Activated T-helper 1 cell treated with anti-CD3 and anti-CD28 coated beads, Interleukin-12 subunit alpha, Interleukin-12 subunit beta, Interleukin-2, Interleukin-4 antibody, amounts not matched to agents 30 ng/mL and 10 ng/mL and 1 ng/mL, durations not matched to agents 14 hours and 24 hours and 36 hours (primary cell): ENCODE measurements at regions not wholly inside any gene's neighbourhood (a gene's known extent, or its start where the extent isn't known, plus 50 kb on each side); places are given as distances from the start of the nearest gene placed in this dataset.

ENCODE experiments used
- DNase-seq: peaks from one replicate; pipeline ENCODE4 v3.0.0; 2021; ENCODE audit warnings: low spot score
- H3K27ac Mint-ChIP-seq: one replicate; pipeline ENCODE4 v1.8.0; 2021; ENCODE audit warnings: mild to moderate bottlenecking, mixed read lengths
- H3K27me3 Mint-ChIP-seq: one replicate; pipeline ENCODE4 v1.8.0; 2022; ENCODE audit warnings: mild to moderate bottlenecking, moderate library complexity, mixed read lengths; ENCODE audit not compliant: insufficient read depth
- H3K36me3 Mint-ChIP-seq: one replicate; pipeline ENCODE4 v1.8.0; 2021; ENCODE audit warnings: low read depth, mixed read lengths
- H3K4me1 Mint-ChIP-seq: one replicate; pipeline ENCODE4 v1.8.0; 2021; ENCODE audit warnings: low read depth, mixed read lengths
- H3K4me3 Mint-ChIP-seq: one replicate; pipeline ENCODE4 v1.8.0; 2021; ENCODE audit warnings: mild to moderate bottlenecking, moderate library complexity, mixed read lengths
- H3K9me3 Mint-ChIP-seq: one replicate; pipeline ENCODE4 v1.8.0; 2021; ENCODE audit warnings: mixed read lengths
- intact Hi-C: fragments of 100-400 bp; cut with micrococcal nuclease; formaldehyde crosslinking; loops from one replicate; pipeline ENCODE4 v1.15.1; 2024

- H3K27ac Mint-ChIP-seq: no peak overlapping the region
- DNase-seq: no peak
- no peak overlapping the region for H3K4me3 Mint-ChIP-seq
- no peaks in the 10 kb centered on the region for H3K27me3 Mint-ChIP-seq
- H3K9me3 Mint-ChIP-seq: no peaks in the 10 kb centered on the region
- no peaks in the 10 kb centered on the region for H3K36me3 Mint-ChIP-seq
- no peaks in the 10 kb centered on the region for H3K4me1 Mint-ChIP-seq
- intact Hi-C loops: no loop called here
Observed at GRCh38 chr1:188406636-188407035, 1577.9 kb downstream of the PLA2G4A start.

DNA sequence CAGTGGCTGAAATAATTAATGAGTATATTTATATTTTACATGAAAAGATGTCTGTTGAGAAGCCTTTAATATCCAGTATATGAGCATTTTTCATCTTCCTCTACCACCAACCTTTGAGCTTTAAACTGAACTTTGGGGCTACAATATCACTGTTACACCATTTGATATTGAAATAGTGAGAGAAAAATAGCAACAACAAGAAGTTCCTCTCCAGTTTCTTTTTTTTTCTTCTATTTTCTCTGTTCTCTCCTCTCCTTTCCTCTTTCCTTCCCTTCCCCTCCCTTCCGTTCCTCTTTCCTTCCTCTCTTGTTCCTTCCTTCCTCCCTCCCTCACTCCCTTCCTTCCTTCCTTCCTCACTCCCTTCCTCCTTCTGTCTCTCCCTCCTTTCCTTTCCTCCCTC, 1591.4 kb downstream of the PLA2G4A start:
- H3K4me1 Mint-ChIP-seq: no peaks in the 10 kb centered on the region
- H3K27ac Mint-ChIP-seq: no peak overlapping the region
- H3K4me3 Mint-ChIP-seq: no peak overlapping the region
- no peak for DNase-seq
- no peaks in the 10 kb centered on the region for H3K9me3 Mint-ChIP-seq
- H3K27me3 Mint-ChIP-seq: no peaks in the 10 kb centered on the region
- intact Hi-C loops: no loop called here
- H3K36me3 Mint-ChIP-seq: no peaks in the 10 kb centered on the region

GRCh38 chr1:188423073-188423472, 1594.3 kb downstream of the PLA2G4A start:
- no peak for DNase-seq
- no peak overlapping the region for H3K27ac Mint-ChIP-seq
- no peaks in the 10 kb centered on the region for H3K36me3 Mint-ChIP-seq
- H3K27me3 Mint-ChIP-seq: no peaks in the 10 kb centered on the region
- no peaks in the 10 kb centered on the region for H3K4me1 Mint-ChIP-seq
- H3K4me3 Mint-ChIP-seq: no peak overlapping the region
- intact Hi-C loops: no loop called here
- no peaks in the 10 kb centered on the region for H3K9me3 Mint-ChIP-seq

DNA sequence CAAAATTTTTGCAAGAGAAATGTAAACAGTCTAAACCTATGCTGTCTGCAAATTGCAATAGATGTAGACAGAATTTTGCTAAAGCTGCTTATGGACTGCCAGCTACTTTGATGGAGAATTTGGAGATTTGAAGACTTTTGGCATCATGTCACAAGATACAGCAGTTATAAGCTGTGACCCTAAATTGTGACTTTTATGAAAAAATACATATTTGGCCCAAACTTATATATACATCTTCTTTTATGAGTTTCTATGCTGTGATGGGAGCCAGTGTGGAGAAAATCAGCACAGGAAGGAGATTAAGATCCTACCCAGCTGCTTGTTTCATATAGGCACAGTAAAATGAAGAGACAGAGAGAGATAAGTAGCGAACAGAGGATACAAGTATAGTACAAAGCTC, 1595.4 kb downstream of the PLA2G4A start:
- DNase-seq: no peak
- H3K9me3 Mint-ChIP-seq: no peaks in the 10 kb centered on the region
- intact Hi-C loops: no loop called here
- H3K27ac Mint-ChIP-seq: no peak overlapping the region
- H3K4me3 Mint-ChIP-seq: no peak overlapping the region
- H3K36me3 Mint-ChIP-seq: no peaks in the 10 kb centered on the region
- no peaks in the 10 kb centered on the region for H3K27me3 Mint-ChIP-seq
- H3K4me1 Mint-ChIP-seq: no peaks in the 10 kb centered on the region

DNA sequence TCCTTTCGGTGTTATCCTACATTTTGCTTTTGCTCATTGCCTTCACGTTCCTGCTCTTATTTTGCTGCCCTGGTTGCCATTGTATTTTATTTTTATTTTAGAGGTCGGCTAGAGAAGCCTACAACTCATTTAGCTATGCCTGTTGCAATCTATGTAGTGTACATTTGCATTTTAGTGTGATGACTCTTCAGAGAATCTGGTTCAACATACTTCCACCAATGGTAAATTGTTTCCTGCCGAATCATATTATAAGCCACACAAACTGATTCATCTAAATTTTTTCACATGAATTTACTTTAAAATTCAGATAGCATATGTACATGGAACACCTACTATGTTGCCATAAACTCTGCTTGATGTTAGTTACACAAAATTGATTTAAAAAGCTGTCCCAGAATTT, 1596.9 kb downstream of the PLA2G4A start:
- H3K4me3 Mint-ChIP-seq: no peak overlapping the region
- DNase-seq: no peak
- H3K27me3 Mint-ChIP-seq: no peaks in the 10 kb centered on the region
- H3K27ac Mint-ChIP-seq: no peak overlapping the region
- intact Hi-C loops: no loop called here
- no peaks in the 10 kb centered on the region for H3K4me1 Mint-ChIP-seq
- H3K9me3 Mint-ChIP-seq: no peaks in the 10 kb centered on the region
- no peaks in the 10 kb centered on the region for H3K36me3 Mint-ChIP-seq

DNA sequence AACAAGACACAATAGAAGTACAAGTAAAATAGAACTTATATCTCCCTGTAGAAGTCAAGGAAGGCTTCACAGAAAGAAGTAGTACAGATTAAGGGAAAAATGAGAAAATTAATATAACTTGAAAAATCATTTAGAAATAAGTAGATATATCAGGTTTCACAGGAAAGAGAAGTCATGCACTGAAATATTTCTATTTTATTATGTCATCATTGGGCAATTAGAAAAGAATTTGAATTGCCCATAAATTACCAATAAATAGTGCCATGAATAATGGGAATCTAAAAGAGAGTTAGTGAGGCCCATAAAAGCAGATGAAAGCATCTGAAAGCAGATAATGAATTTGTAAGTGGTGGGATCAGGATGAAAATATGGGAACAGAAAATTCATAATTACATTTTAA, 1597.8 kb downstream of the PLA2G4A start:
- Mint-ChIP-seq H3K36me3 (no peaks in the 10 kb centered on the region), H3K9me3 (no peaks in the 10 kb centered on the region), H3K27me3 (no peaks in the 10 kb centered on the region), H3K27ac (no peak overlapping the region), H3K4me1 (no peaks in the 10 kb centered on the region), H3K4me3 (no peak overlapping the region)
- no peak for DNase-seq
- intact Hi-C loops: no loop called here

- H3K27ac Mint-ChIP-seq: no peak overlapping the region
- H3K9me3 Mint-ChIP-seq: no peaks in the 10 kb centered on the region
- no peaks in the 10 kb centered on the region for H3K4me1 Mint-ChIP-seq
- H3K27me3 Mint-ChIP-seq: no peaks in the 10 kb centered on the region
- no peak for DNase-seq
- no peak overlapping the region for H3K4me3 Mint-ChIP-seq
- no peaks in the 10 kb centered on the region for H3K36me3 Mint-ChIP-seq
- intact Hi-C loops: no loop called here
Observed at GRCh38 chr1:188427642-188428041, 1598.9 kb downstream of the PLA2G4A start.

- Mint-ChIP-seq H3K4me1 (no peaks in the 10 kb centered on the region), H3K27ac (no peak overlapping the region), H3K36me3 (no peaks in the 10 kb centered on the region), H3K4me3 (no peak overlapping the region), H3K27me3 (no peaks in the 10 kb centered on the region), H3K9me3 (no peaks in the 10 kb centered on the region)
- no peak for DNase-seq
- intact Hi-C loops: no loop called here
Observed at GRCh38 chr1:188429386-188429785, 1600.6 kb downstream of the PLA2G4A start.

DNA sequence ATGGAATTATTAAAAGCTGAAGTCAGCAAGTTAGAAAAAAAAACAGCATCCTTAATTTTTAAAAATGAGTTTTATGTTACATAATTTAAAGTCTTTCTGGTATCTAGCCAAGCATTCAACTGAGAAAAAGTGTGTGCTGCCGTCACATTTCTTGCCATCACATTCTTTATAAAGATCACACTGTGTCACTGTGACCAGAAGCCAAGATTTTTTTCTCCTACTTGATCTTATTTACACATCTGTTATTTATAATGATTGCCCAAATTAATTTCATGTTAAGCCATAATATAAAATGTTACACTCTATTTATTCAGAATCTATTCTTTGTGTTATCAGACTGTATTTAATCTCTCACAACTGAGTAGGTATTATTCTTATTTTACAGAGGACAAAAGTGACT, 1603.7 kb downstream of the PLA2G4A start:
- H3K9me3 Mint-ChIP-seq: no peaks in the 10 kb centered on the region
- H3K27me3 Mint-ChIP-seq: no peaks in the 10 kb centered on the region
- no peak overlapping the region for H3K4me3 Mint-ChIP-seq
- intact Hi-C loops: no loop called here
- no peaks in the 10 kb centered on the region for H3K36me3 Mint-ChIP-seq
- H3K4me1 Mint-ChIP-seq: no peaks in the 10 kb centered on the region
- DNase-seq: no peak
- no peak overlapping the region for H3K27ac Mint-ChIP-seq

GRCh38 chr1:188433425-188433824, 1604.7 kb downstream of the PLA2G4A start:
- Mint-ChIP-seq H3K27me3 (no peaks in the 10 kb centered on the region), H3K4me3 (no peak overlapping the region), H3K36me3 (no peaks in the 10 kb centered on the region), H3K9me3 (no peaks in the 10 kb centered on the region), H3K27ac (no peak overlapping the region), H3K4me1 (no peaks in the 10 kb centered on the region)
- DNase-seq: no peak
- intact Hi-C loops: no loop called here

DNA sequence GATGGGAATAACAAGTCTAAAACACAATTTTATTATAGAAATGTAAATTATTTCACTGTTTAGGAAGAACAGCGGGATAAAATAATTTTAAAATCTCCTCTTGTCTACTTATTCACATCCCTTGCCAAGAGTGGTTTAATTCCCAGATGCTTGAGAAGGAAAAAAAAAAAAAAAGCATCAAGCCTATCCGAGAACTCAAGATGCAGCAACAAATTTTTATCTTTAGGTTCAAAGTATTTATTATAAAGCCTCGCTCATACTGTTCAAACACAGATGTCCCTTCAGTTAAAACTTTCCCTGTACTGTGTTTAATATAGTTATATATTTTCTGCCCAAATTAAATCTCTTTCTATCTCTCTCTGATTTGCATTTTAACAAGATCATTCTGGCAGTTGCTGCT, 1615.8 kb downstream of the PLA2G4A start:
- Mint-ChIP-seq H3K4me3 (no peak overlapping the region), H3K36me3 (no peaks in the 10 kb centered on the region), H3K9me3 (no peaks in the 10 kb centered on the region), H3K27ac (no peak overlapping the region), H3K27me3 (no peaks in the 10 kb centered on the region), H3K4me1 (no peaks in the 10 kb centered on the region)
- intact Hi-C loops: no loop called here
- no peak for DNase-seq

DNA sequence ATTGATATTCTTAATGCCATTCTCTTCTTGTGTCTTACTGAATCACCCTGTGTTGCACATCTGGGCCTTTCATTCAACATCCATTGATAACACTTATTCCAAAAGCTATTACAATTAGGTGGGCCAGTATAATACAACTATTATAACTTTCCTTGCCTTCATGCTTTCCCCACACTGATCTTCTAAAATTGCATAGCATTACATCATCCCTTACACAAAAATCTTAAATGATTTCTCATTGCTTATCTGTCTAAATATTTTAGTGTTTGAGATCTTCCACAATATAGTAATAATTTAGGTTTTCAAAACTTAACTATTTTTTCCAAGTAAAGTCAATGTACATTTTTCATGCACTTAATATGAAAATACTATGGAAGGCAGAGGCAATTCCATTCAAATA, 1634.1 kb downstream of the PLA2G4A start:
- no peak overlapping the region for H3K27ac Mint-ChIP-seq
- no peak for DNase-seq
- H3K9me3 Mint-ChIP-seq: no peaks in the 10 kb centered on the region
- no peaks in the 10 kb centered on the region for H3K27me3 Mint-ChIP-seq
- H3K4me1 Mint-ChIP-seq: no peaks in the 10 kb centered on the region
- intact Hi-C loops: no loop called here
- H3K36me3 Mint-ChIP-seq: no peaks in the 10 kb centered on the region
- H3K4me3 Mint-ChIP-seq: no peak overlapping the region

DNA sequence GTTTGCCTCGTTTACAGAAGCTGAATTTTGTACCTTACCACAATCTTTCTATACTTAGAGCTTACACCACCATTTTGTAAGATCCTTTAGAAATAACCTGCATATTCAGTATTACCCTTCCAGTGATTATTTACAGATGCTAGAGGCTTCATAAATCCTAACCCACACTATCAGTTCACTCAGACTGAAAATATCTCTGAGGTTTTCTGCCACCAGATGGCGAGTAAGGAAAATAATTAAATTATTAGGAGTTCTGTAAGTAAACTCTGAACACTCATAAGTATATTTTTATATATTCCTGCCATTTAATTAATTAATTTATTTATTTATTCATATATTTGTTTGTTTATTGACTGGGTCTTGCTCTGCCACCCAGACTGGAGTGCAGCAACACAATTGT, 1635.2 kb downstream of the PLA2G4A start:
- no peaks in the 10 kb centered on the region for H3K27me3 Mint-ChIP-seq
- DNase-seq: no peak
- no peak overlapping the region for H3K4me3 Mint-ChIP-seq
- H3K27ac Mint-ChIP-seq: no peak overlapping the region
- no peaks in the 10 kb centered on the region for H3K4me1 Mint-ChIP-seq
- H3K36me3 Mint-ChIP-seq: no peaks in the 10 kb centered on the region
- intact Hi-C loops: no loop called here
- H3K9me3 Mint-ChIP-seq: no peaks in the 10 kb centered on the region

GRCh38 chr1:188466539-188466938, 1637.8 kb downstream of the PLA2G4A start:
- Mint-ChIP-seq H3K4me1 (no peaks in the 10 kb centered on the region), H3K27ac (no peak overlapping the region), H3K27me3 (no peaks in the 10 kb centered on the region), H3K9me3 (no peaks in the 10 kb centered on the region), H3K4me3 (no peak overlapping the region), H3K36me3 (no peaks in the 10 kb centered on the region)
- intact Hi-C loops: no loop called here
- DNase-seq: no peak
